Type B pancreatic cell (in vitro differentiated cells): ENCODE measurements at regions not wholly inside any gene's neighbourhood (a gene's known extent, or its start where the extent isn't known, plus 50 kb on each side); places are given as distances from the start of the nearest gene placed in this dataset.

Source experiments
- DNase-seq: peaks from one replicate; pipeline ENCODE4 v3.0.0; 2021; ENCODE audit warnings: mixed read lengths; ENCODE audit not compliant: unreplicated experiment; ENCODE audit errors: extremely low spot score
- H3K27ac Mint-ChIP-seq: 2 replicates; pipeline ENCODE4 v1.8.0; 2021; ENCODE audit warnings: mild to moderate bottlenecking, mixed read lengths
- H3K27me3 Mint-ChIP-seq: 2 replicates; pipeline ENCODE4 v1.8.0; 2021; ENCODE audit warnings: mixed read lengths
- H3K36me3 Mint-ChIP-seq: 2 replicates; pipeline ENCODE4 v1.8.0; 2021; ENCODE audit warnings: mixed read lengths
- H3K4me1 Mint-ChIP-seq: one replicate; pipeline ENCODE4 v1.8.0; 2021; ENCODE audit warnings: mixed read lengths; ENCODE audit not compliant: unreplicated experiment
- H3K4me3 Mint-ChIP-seq: 2 replicates; pipeline ENCODE4 v1.8.0; 2021; ENCODE audit warnings: mild to moderate bottlenecking, mixed read lengths
- H3K9me3 Mint-ChIP-seq: 2 replicates; pipeline ENCODE4 v1.8.0; 2021; ENCODE audit warnings: mixed read lengths
- TF ChIP-seq, protein P1 (sequence below): fragments of 200-600 bp; sonication (generic); conservative IDR thresholded peaks from 2 replicates; pipeline ENCODE4 v1.5.0; 2021; ENCODE audit warnings: antibody characterized with exemption, mild to moderate bottlenecking

DNA sequence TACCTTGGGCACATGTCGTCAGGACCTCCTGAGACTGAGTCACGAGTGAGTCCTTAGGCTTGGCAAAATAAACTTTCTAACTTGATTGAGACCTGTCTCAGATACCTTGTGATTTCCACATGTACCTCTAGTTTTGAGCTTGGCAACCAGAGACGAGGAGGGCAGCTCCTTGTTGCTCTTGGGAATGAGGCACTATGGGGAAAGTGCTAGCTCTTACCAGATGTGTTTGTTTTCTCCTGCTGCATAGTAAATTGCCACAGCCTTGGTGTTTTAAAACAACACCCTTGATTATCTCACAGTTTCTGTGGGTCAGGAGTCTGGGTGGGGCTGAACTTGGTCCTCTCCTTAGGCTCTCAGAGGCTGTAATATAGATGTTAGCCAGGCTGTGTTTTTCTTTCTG, 59.1 kb upstream of the MAML3 start:
- DNase-seq, result no peak
- peaks cover 7% of the 10 kb centered on the region for H3K27me3 Mint-ChIP-seq
- TF ChIP-seq, protein P1, sequence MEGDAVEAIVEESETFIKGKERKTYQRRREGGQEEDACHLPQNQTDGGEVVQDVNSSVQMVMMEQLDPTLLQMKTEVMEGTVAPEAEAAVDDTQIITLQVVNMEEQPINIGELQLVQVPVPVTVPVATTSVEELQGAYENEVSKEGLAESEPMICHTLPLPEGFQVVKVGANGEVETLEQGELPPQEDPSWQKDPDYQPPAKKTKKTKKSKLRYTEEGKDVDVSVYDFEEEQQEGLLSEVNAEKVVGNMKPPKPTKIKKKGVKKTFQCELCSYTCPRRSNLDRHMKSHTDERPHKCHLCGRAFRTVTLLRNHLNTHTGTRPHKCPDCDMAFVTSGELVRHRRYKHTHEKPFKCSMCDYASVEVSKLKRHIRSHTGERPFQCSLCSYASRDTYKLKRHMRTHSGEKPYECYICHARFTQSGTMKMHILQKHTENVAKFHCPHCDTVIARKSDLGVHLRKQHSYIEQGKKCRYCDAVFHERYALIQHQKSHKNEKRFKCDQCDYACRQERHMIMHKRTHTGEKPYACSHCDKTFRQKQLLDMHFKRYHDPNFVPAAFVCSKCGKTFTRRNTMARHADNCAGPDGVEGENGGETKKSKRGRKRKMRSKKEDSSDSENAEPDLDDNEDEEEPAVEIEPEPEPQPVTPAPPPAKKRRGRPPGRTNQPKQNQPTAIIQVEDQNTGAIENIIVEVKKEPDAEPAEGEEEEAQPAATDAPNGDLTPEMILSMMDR, result no peak
- H3K9me3 Mint-ChIP-seq, result no peaks in the 10 kb centered on the region
- no peak overlapping the region for H3K27ac Mint-ChIP-seq
- no peak overlapping the region for H3K4me3 Mint-ChIP-seq
- no peaks in the 10 kb centered on the region for H3K36me3 Mint-ChIP-seq
- peaks cover 7% of the 10 kb centered on the region for H3K4me1 Mint-ChIP-seq

DNA sequence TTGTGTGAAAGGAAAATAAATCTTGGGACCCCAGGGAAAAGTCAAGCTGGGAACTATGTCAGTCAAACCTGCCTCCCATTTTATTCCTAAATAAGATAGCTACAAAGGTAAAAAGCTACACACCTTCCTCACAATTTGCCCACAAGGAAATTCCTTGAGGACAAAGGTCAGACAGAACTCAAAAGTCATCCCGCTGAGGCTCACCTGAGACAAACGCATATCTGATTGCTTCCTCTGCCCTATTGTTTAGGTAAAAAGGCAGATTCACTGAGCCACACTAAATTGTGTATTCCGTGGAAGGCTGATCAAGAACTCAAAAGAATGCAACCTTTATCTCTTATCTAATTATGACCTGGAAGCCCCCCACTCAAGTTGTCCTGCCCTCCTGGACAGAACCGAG, 58.7 kb upstream of the MAML3 start:
- peaks cover 7% of the 10 kb centered on the region for H3K4me1 Mint-ChIP-seq

DNA sequence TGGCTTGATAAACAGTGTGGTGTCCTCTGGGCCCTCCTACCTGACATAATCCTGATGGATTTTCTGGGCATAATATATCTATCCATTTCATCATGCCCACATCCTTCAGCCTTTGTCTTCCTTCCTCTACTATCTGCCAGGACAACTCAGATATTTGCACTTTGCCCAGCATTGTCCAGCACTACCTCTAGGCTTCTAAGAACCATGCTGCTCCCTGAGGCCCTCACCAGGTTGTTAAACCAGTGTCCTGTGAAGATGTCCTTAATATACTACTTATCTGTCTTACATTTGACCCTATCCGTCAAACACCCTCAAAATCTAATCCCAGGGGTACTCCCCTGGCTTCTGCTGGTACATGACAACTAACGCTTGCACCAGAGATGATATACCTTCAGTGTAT, 58.2 kb upstream of the MAML3 start:
- TF ChIP-seq, protein P1, result no peak
- Mint-ChIP-seq H3K36me3 (no peaks in the 10 kb centered on the region), H3K27ac (peak overlapping the region; percentile 30), H3K9me3 (no peaks in the 10 kb centered on the region), H3K4me3 (no peak overlapping the region), H3K27me3 (peaks cover 7% of the 10 kb centered on the region), H3K4me1 (peaks cover 7% of the 10 kb centered on the region)
- no peak for DNase-seq

More for the DNA sequence above, 58.7 kb upstream of the MAML3 start:
- no peaks in the 10 kb centered on the region for H3K36me3 Mint-ChIP-seq
- no peak for DNase-seq
- H3K27me3 Mint-ChIP-seq, result peaks cover 7% of the 10 kb centered on the region
- H3K9me3 Mint-ChIP-seq, result no peaks in the 10 kb centered on the region
- H3K4me3 Mint-ChIP-seq, result no peak overlapping the region
- TF ChIP-seq, protein P1, result no peak
- H3K27ac Mint-ChIP-seq, result peak overlapping the region; percentile 30

DNA sequence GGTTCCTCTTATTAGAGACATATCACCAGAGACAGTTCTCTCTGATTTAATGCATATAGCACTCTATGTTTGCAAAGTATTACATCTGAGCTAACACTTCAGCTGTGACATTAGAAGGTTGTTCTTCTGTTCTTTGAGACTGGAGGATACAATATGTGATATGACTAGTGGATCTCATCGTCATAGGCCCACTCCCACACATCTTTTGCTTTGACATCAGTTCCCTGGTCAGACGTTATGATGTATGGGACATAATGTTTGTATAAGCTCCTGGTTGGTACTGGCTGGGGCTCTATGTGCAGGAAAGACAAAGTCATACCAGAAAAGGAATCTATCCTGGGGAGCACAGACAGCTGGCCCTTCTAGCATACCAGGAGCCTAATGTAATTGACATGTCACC, 57.7 kb upstream of the MAML3 start:
- no peak overlapping the region for H3K27ac Mint-ChIP-seq
- H3K9me3 Mint-ChIP-seq, result no peaks in the 10 kb centered on the region
- H3K4me1 Mint-ChIP-seq, result peaks cover 7% of the 10 kb centered on the region
- H3K4me3 Mint-ChIP-seq, result no peak overlapping the region
- DNase-seq, result no peak
- TF ChIP-seq, protein P1, result no peak
- H3K27me3 Mint-ChIP-seq, result peaks cover 7% of the 10 kb centered on the region
- no peaks in the 10 kb centered on the region for H3K36me3 Mint-ChIP-seq

DNA sequence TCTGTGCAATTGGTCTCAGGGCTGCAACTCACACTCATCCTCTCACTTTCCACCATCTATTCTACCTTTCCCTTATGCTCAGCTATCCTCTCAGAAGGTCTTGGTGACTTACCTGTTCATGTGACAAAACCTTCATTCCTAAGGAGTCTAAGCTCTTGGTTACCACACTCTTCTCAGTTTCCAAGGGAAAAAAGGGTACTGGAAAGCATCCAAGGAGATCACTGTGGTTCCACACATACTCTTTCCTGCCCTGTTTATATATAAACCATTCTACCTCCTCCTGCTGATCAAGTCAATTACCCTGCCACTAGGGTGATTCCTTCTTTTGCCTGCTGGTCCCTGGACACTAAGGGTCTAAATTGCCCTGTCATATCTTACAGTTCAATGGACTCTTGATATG, 57.2 kb upstream of the MAML3 start:
- H3K9me3 Mint-ChIP-seq, result no peaks in the 10 kb centered on the region
- H3K36me3 Mint-ChIP-seq, result no peaks in the 10 kb centered on the region
- H3K4me1 Mint-ChIP-seq, result peaks cover 7% of the 10 kb centered on the region
- H3K27ac Mint-ChIP-seq, result no peak overlapping the region
- DNase-seq, result no peak
- TF ChIP-seq, protein P1, result no peak
- H3K4me3 Mint-ChIP-seq, result no peak overlapping the region
- peaks cover 7% of the 10 kb centered on the region for H3K27me3 Mint-ChIP-seq

DNA sequence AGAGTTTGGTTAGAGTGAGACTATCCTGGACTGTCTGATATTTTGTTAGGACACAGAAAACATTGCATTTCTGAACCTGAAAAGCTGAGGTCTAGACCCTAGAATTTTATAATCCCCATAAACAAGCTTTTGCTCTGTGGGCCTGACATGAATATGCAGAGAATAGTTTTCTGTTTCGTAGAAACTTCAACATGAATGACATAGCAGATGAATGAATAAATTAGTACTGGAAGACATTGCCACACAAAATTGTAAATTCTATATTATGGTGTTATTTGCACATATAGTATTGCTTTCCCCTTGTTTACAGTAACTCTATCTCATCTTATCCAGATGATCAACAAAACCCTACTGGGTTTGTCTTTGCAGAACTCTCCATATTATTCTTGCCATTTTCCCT, 54.9 kb upstream of the MAML3 start:
- Mint-ChIP-seq H3K4me1 (peaks cover 7% of the 10 kb centered on the region), H3K4me3 (no peak overlapping the region), H3K9me3 (no peaks in the 10 kb centered on the region), H3K36me3 (no peaks in the 10 kb centered on the region), H3K27ac (no peak overlapping the region), H3K27me3 (no peaks in the 10 kb centered on the region)
- no peak for DNase-seq
- TF ChIP-seq, protein P1, result no peak
